HFF-Myc (cell line): ENCODE measurements at regions not wholly inside any gene's neighbourhood (a gene's known extent, or its start where the extent isn't known, plus 50 kb on each side); places are given as distances from the start of the nearest gene placed in this dataset.
"Not testable (repeated sequence)": the region's sequence is repeated elsewhere in the genome, so short reads cannot be mapped to it uniquely, and the experiment has no call there.

Experiments used
- DNase-seq: peaks from one replicate; pipeline ENCODE4 v3.0.0-alpha.2; 2011; ENCODE audit warnings: low read depth; ENCODE audit errors: extremely low read depth
- H3K4me3 ChIP-seq: replicated peaks from 2 replicates; pipeline ENCODE4 v1.5.1; 2011; ENCODE audit warnings: low read depth, mild to moderate bottlenecking, control low read depth, low read length
- TF ChIP-seq, protein P1 (sequence below): IDR thresholded peaks from 2 replicates; pipeline ENCODE4 v1.5.1; 2012; ENCODE audit warnings: mild to moderate bottlenecking, low read depth, low read length, control low read depth; ENCODE audit errors: missing control alignments

DNA sequence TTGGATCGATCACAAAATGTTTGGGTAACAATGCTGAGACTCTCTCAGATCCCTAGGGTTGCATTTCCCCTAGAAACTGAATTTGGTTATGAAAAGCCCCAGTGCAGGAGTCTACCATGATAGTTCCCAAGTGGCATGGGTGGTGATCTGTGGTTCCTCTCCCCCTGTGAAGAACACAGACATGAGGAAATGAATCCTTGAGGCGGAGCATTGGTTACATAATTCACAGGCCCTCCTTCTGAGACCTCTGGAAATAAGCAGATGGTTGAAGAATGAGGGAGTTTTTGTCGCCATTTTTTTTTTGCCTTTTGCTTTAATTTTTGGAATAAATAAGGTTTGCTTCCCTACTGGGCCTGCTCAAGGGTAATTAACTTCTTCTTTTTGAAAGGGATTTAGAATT is 597.0 kb upstream of the RBFOX1 start:
- no peak overlapping the region for H3K4me3 ChIP-seq
- TF ChIP-seq, protein P1, sequence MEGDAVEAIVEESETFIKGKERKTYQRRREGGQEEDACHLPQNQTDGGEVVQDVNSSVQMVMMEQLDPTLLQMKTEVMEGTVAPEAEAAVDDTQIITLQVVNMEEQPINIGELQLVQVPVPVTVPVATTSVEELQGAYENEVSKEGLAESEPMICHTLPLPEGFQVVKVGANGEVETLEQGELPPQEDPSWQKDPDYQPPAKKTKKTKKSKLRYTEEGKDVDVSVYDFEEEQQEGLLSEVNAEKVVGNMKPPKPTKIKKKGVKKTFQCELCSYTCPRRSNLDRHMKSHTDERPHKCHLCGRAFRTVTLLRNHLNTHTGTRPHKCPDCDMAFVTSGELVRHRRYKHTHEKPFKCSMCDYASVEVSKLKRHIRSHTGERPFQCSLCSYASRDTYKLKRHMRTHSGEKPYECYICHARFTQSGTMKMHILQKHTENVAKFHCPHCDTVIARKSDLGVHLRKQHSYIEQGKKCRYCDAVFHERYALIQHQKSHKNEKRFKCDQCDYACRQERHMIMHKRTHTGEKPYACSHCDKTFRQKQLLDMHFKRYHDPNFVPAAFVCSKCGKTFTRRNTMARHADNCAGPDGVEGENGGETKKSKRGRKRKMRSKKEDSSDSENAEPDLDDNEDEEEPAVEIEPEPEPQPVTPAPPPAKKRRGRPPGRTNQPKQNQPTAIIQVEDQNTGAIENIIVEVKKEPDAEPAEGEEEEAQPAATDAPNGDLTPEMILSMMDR, result no peak
- DNase-seq, result no peak

DNA sequence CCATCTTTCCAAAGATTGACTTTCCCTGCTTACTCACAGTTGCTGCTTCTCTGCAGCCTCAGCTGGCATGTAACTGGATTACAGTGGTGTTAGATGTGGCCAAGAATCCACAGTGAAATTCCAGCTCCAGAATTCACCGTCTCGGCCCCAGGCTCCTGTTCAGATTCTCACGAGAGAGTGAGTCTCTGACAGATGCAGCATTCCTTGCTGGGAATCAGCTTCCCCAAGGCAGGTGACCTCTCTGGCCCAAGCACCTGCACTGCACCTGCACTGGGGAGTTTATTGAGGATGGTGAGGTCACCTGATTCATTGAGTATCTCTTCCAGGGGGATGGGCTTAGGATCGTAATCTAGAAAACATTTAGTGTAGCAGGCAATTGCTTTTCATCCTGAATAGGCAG is 600.5 kb upstream of the RBFOX1 start:
- no peak overlapping the region for H3K4me3 ChIP-seq
- TF ChIP-seq, protein P1, result no peak

DNA sequence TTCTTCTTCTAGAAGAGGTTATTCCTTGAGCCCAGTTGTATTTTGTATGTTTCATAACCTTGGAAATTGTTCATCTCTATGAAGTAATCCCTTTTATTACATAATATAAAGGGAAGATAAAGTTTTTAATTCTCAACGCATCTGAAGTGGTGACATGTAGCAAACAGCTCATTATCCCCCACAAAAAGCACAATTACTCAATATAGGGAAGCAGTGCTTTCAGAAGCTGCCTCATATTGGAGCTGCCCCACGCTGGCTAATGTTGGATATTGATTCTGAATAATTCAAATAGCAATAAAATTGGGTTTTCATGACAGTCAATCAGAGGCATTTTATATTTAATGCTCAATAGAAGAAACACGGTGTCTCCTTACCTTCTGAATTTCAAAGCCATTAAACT is 604.3 kb upstream of the RBFOX1 start:
- no peak for DNase-seq
- TF ChIP-seq, protein P1, result no peak
- H3K4me3 ChIP-seq, result no peak overlapping the region

More for the DNA sequence above, 600.5 kb upstream of the RBFOX1 start:
- no peak for DNase-seq

DNA sequence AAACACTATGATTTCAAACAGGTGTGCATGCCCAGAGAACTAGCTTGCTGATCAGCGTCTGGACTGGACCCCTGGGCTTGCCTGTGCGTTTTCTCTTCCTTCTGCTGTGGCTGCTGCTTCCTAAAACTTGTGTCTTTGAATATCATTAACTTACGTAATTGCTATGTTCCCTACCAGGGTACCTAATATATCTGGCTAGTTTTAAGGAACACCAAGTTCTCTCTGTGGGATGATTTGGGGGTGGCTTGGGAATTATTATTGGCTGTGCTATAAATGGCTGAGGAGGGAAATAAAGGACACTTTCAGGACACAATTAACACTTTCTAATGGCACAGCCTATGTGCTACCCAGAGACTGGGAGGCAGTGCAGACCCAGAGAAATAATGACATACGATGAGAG is 606.0 kb upstream of the RBFOX1 start:
- no peak overlapping the region for H3K4me3 ChIP-seq
- no peak for DNase-seq

DNA sequence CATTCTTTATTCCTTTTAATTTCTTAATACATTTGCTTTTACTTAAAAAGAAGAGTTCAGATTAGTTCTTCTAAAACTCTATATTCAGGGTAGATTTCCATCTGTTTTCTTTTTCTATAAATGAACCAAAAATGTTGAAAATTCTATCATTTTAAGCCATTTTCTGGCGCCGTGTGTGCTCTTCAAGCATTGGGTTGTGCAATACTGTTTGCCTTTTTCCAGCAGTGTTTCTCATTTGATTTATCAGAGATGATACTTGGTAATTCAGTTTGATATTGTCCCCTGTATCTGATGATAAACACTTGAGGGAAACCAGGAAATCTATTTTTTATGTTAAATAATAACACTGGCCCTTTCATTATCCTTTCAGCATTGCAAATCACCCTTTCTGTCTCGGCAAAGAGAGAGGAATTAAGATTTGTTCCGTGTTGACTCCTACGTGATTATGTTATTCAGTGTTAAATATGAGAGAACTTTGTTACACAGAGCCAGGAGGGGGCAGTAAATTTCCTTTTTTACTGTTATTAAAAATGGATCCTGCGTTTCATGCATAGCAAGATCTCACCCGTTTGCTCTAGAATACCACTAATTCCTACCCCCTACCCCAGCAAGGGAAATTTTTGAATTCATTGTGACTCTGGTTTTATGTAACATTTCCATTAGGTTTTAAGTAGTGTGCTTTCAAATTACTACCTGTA is 606.9 kb upstream of the RBFOX1 start:
- TF ChIP-seq, protein P1, result no peak
- no peak for DNase-seq
- no peak overlapping the region for H3K4me3 ChIP-seq

More for the DNA sequence above, 606.0 kb upstream of the RBFOX1 start:
- TF ChIP-seq, protein P1, result no peak

DNA sequence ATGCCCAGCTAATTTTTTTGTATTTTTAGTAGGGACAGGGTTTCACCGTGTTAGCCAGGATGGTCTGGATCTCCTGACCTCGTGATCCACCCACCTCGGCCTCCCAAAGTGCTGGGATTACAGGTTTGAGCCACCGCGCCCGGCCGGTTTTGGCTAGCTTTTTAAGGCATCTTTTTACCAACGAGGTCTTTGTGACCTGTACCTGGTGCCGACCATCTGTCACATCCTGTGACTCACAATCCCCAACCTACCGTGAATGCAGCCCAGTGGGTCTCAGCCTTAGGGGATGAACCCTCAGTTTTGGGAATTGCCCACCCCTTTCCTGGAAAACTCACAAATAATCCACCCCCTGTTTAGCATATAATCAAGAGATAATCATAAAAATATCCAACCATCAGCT is 607.4 kb upstream of the RBFOX1 start:
- DNase-seq, result not testable (repeated sequence)

DNA sequence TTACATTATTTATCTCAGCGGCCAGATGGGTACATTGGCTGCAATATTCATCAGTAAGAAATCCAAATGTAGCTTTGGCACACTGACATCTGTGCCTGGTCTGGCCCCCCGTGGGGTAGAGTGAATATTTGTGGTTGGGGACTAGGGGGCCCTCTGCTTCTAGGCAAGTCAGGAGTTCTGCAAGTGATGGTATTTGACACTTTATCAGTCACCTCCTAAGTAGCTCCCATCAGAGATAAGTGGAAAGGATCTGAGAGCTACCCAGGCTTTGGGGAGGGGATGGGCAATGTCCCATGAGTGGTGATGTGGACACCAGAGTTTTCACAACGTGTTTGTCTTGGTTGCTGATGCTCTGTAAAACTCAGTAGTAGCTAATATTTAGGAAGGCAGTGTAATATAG is 609.9 kb upstream of the RBFOX1 start:
- H3K4me3 ChIP-seq, result no peak overlapping the region
- DNase-seq, result no peak
- TF ChIP-seq, protein P1, result no peak

More for the DNA sequence above, 607.4 kb upstream of the RBFOX1 start:
- not testable (repeated sequence) for H3K4me3 ChIP-seq
